ENCODE measurements at regions not wholly inside any gene's neighbourhood (a gene's known extent, or its start where the extent isn't known, plus 50 kb on each side); places are given as distances from the start of the nearest gene placed in this dataset.

DNA sequence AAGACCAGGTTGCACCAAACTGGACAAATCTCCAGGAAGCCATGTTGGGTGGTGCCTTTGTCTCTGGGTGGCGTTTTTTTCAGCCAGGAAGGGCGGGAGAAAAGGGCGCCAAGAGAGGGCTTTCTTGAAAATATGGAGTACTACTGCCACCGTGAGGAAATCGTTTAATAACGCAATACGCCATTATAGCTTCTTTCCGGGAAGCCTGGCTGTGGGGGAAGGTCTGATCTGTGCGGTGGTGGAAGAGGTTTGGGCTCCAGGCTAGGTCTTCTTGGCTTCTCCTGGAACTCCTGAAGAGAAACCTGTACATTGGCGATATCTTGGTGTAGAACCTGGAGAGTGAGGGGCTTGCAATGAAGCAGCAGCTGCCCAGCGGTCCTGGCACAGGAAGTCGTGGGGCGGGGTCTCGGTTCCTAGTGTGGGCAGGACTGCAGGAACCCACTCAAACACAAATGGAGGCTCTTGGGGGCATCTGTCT lies 202.7 kb downstream of the OR13H1 start:
- DNase-seq: no peak
- no peak overlapping the region for H3K27ac Mint-ChIP-seq (ENCODE audit: unreplicated experiment)

DNA sequence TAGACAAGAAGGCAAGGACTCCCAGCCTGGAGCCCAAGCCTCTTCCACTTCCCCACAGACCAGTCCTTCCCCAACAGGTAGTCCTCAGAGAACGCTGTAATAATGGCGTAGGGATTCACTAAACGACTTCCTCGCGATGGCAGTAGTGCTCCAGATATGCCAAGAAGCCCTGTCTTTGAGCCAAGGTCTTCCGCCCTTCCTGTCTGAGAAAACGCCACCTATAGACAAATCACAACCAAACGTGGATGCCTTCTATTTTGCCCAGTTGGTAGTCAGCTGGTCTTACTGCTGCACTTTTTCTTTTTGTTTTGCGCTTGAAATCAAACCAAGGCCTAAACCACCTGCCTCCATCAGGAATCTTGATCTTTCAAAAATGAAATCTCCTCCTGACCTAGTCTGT lies 203.3 kb downstream of the OR13H1 start:
- Mint-ChIP-seq H3K27me3 (ENCODE audit: unreplicated experiment) (no peaks in the 10 kb centered on the region), H3K27ac (ENCODE audit: unreplicated experiment) (no peak overlapping the region), H3K36me3 (ENCODE audit: unreplicated experiment) (no peaks in the 10 kb centered on the region), H3K4me3 (ENCODE audit: unreplicated experiment) (no peak overlapping the region), H3K4me1 (ENCODE audit: low read depth, unreplicated experiment) (no peaks in the 10 kb centered on the region), H3K9me3 (ENCODE audit: unreplicated experiment) (no peaks in the 10 kb centered on the region)
- no peak for TF ChIP-seq CTCF (IDR thresholded peaks at IDR 0.05; ENCODE audit: partially characterized antibody, unreplicated experiment)
- no peak for DNase-seq

More for the DNA sequence above, 202.7 kb downstream of the OR13H1 start:
- no peak for TF ChIP-seq CTCF (IDR thresholded peaks at IDR 0.05; ENCODE audit: partially characterized antibody, unreplicated experiment)
- Mint-ChIP-seq H3K27me3 (ENCODE audit: unreplicated experiment) (no peaks in the 10 kb centered on the region), H3K4me1 (ENCODE audit: low read depth, unreplicated experiment) (no peaks in the 10 kb centered on the region), H3K4me3 (ENCODE audit: unreplicated experiment) (no peak overlapping the region), H3K36me3 (ENCODE audit: unreplicated experiment) (no peaks in the 10 kb centered on the region), H3K9me3 (ENCODE audit: unreplicated experiment) (no peaks in the 10 kb centered on the region)

- DNase-seq: no peak
- Mint-ChIP-seq H3K4me1 (ENCODE audit: low read depth, unreplicated experiment) (no peaks in the 10 kb centered on the region), H3K9me3 (ENCODE audit: unreplicated experiment) (no peaks in the 10 kb centered on the region), H3K27ac (ENCODE audit: unreplicated experiment) (no peak overlapping the region), H3K4me3 (ENCODE audit: unreplicated experiment) (no peak overlapping the region), H3K27me3 (ENCODE audit: unreplicated experiment) (no peaks in the 10 kb centered on the region), H3K36me3 (ENCODE audit: unreplicated experiment) (no peaks in the 10 kb centered on the region)
- TF ChIP-seq CTCF (IDR thresholded peaks at IDR 0.05; ENCODE audit: partially characterized antibody, unreplicated experiment): no peak
These were observed 208.8 kb downstream of the OR13H1 start for GRCh38 chrX:131752493-131753198.

- DNase-seq: no peak
- Mint-ChIP-seq H3K4me3 (ENCODE audit: unreplicated experiment) (no peak overlapping the region), H3K27ac (ENCODE audit: unreplicated experiment) (no peak overlapping the region), H3K4me1 (ENCODE audit: low read depth, unreplicated experiment) (peaks cover 5% of the 10 kb centered on the region), H3K9me3 (ENCODE audit: unreplicated experiment) (no peaks in the 10 kb centered on the region), H3K36me3 (ENCODE audit: unreplicated experiment) (peaks cover 4% of the 10 kb centered on the region), H3K27me3 (ENCODE audit: unreplicated experiment) (peaks cover 3% of the 10 kb centered on the region)
- no peak for TF ChIP-seq CTCF (IDR thresholded peaks at IDR 0.05; ENCODE audit: partially characterized antibody, unreplicated experiment)
These were observed 218.9 kb downstream of the OR13H1 start for GRCh38 chrX:131762802-131763234.

- Mint-ChIP-seq H3K9me3 (ENCODE audit: unreplicated experiment) (no peaks in the 10 kb centered on the region), H3K4me3 (ENCODE audit: unreplicated experiment) (no peak overlapping the region), H3K4me1 (ENCODE audit: low read depth, unreplicated experiment) (peaks cover 5% of the 10 kb centered on the region), H3K27ac (ENCODE audit: unreplicated experiment) (no peak overlapping the region), H3K36me3 (ENCODE audit: unreplicated experiment) (peaks cover 4% of the 10 kb centered on the region), H3K27me3 (ENCODE audit: unreplicated experiment) (peaks cover 1% of the 10 kb centered on the region)
- TF ChIP-seq CTCF (IDR thresholded peaks at IDR 0.05; ENCODE audit: partially characterized antibody, unreplicated experiment): no peak
- DNase-seq: no peak
These were observed 219.8 kb downstream of the OR13H1 start for GRCh38 chrX:131763674-131764073.
